HCT116 (cell line): ENCODE measurements at regions not wholly inside any gene's neighbourhood (a gene's known extent, or its start where the extent isn't known, plus 50 kb on each side); places are given as distances from the start of the nearest gene placed in this dataset.

Source experiments
- CEBPB ChIP-seq: IDR thresholded peaks from 2 replicates; pipeline ENCODE4 v1.6.1; 2012; ENCODE audit warnings: low read depth
- EGR1 ChIP-seq: IDR thresholded peaks from 2 replicates; pipeline ENCODE4 v1.6.1; 2012; ENCODE audit warnings: low read depth
- ELF1 ChIP-seq: IDR thresholded peaks from 2 replicates; pipeline ENCODE4 v1.6.1; 2012; ENCODE audit warnings: low read depth, borderline replicate concordance
- EZH2 ChIP-seq: fragments of 200-600 bp; sonication (generic); IDR thresholded peaks from 2 replicates; pipeline ENCODE4 v1.6.1; 2017; ENCODE audit warnings: antibody characterized with exemption, mixed run types
- POLR2A ChIP-seq: IDR thresholded peaks from 2 replicates; pipeline ENCODE4 v1.7.0; 2011; ENCODE audit warnings: borderline replicate concordance; ENCODE audit not compliant: insufficient read depth, insufficient read length; ENCODE audit errors: extremely low read depth
- POLR2AphosphoS5 ChIP-seq: IDR thresholded peaks from 2 replicates; pipeline ENCODE4 v1.6.1; 2011; ENCODE audit warnings: mild to moderate bottlenecking, low read depth, low read length, moderate library complexity
- RAD21 ChIP-seq: IDR thresholded peaks from 2 replicates; pipeline ENCODE4 v1.6.1; 2012; ENCODE audit warnings: low read depth, mild to moderate bottlenecking
- SP1 ChIP-seq: IDR thresholded peaks from 2 replicates; pipeline ENCODE4 v1.6.1; 2012; ENCODE audit warnings: low read depth
- SRF ChIP-seq: IDR thresholded peaks from 2 replicates; pipeline ENCODE4 v1.6.1; 2012; ENCODE audit warnings: low read depth
- YY1 ChIP-seq: IDR thresholded peaks from 2 replicates; pipeline ENCODE4 v1.6.1; 2011; ENCODE audit warnings: low read length, low read depth, moderate library complexity, mild to moderate bottlenecking; ENCODE audit not compliant: insufficient replicate concordance; ENCODE audit errors: extremely low read depth
- ZNF274 ChIP-seq: fragments of 200-500 bp; sonication (Bioruptor generic); IDR thresholded peaks from 2 replicates; pipeline ENCODE4 v1.6.1; 2014; ENCODE audit warnings: mild to moderate bottlenecking, low read depth, low read length, inconsistent platforms
- TF ChIP-seq, protein P1 (sequence below): IDR thresholded peaks from 2 replicates; pipeline ENCODE4 v1.6.1; 2012; ENCODE audit warnings: low read depth
- TF ChIP-seq, protein P2 (sequence below), 3 experiments: fragments of 200-600 bp in 1 of 3; sonication (generic) in 1 of 3; IDR thresholded peaks in 2 of 3; conservative IDR thresholded peaks in 1 of 3; 2 replicates each; pipeline ENCODE4 v1.5.1; 2012 to 2017; ENCODE audit warnings: low read depth in 2 of 3, low read length in 2 of 3, antibody characterized with exemption in 1 of 3, borderline replicate concordance in 1 of 3, control low read depth in 1 of 3, mild to moderate bottlenecking in 1 of 3, mixed read lengths in 1 of 3, mixed run types in 1 of 3, moderate library complexity in 1 of 3; ENCODE audit not compliant: insufficient read depth in 1 of 3
- TF ChIP-seq, protein P3 (sequence below): IDR thresholded peaks from 2 replicates; pipeline ENCODE4 v1.6.1; 2012

DNA sequence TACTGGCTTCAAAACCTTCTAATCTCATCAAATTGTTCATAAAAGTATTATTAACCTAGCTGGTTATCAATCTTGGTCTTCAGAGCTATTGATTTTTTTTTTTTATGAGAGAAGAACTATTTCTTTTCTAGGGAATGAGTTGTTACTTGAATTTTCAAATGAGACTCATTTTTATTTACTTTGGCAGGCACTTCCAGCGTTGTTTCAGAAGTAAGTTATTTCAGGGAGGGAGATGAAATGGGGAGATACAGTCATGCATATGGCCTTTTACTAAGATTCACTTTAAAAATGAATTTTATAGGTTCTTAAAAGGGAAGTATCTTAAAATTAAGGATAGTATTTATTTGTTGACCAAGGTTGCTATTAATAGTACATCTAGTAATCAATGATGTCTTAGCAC, 129.6 kb downstream of the IZUMO3 start:
- TF ChIP-seq CEBPB (no peak), POLR2AphosphoS5 (no peak), RAD21 (no peak), POLR2A (no peak), EZH2 (no peak), EGR1 (no peak), ZNF274 (no peak), YY1 (no peak), SRF (no peak), SP1 (no peak), ELF1 (no peak)
- TF ChIP-seq, protein P1, sequence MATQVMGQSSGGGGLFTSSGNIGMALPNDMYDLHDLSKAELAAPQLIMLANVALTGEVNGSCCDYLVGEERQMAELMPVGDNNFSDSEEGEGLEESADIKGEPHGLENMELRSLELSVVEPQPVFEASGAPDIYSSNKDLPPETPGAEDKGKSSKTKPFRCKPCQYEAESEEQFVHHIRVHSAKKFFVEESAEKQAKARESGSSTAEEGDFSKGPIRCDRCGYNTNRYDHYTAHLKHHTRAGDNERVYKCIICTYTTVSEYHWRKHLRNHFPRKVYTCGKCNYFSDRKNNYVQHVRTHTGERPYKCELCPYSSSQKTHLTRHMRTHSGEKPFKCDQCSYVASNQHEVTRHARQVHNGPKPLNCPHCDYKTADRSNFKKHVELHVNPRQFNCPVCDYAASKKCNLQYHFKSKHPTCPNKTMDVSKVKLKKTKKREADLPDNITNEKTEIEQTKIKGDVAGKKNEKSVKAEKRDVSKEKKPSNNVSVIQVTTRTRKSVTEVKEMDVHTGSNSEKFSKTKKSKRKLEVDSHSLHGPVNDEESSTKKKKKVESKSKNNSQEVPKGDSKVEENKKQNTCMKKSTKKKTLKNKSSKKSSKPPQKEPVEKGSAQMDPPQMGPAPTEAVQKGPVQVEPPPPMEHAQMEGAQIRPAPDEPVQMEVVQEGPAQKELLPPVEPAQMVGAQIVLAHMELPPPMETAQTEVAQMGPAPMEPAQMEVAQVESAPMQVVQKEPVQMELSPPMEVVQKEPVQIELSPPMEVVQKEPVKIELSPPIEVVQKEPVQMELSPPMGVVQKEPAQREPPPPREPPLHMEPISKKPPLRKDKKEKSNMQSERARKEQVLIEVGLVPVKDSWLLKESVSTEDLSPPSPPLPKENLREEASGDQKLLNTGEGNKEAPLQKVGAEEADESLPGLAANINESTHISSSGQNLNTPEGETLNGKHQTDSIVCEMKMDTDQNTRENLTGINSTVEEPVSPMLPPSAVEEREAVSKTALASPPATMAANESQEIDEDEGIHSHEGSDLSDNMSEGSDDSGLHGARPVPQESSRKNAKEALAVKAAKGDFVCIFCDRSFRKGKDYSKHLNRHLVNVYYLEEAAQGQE = no peak
- TF ChIP-seq, protein P2, sequence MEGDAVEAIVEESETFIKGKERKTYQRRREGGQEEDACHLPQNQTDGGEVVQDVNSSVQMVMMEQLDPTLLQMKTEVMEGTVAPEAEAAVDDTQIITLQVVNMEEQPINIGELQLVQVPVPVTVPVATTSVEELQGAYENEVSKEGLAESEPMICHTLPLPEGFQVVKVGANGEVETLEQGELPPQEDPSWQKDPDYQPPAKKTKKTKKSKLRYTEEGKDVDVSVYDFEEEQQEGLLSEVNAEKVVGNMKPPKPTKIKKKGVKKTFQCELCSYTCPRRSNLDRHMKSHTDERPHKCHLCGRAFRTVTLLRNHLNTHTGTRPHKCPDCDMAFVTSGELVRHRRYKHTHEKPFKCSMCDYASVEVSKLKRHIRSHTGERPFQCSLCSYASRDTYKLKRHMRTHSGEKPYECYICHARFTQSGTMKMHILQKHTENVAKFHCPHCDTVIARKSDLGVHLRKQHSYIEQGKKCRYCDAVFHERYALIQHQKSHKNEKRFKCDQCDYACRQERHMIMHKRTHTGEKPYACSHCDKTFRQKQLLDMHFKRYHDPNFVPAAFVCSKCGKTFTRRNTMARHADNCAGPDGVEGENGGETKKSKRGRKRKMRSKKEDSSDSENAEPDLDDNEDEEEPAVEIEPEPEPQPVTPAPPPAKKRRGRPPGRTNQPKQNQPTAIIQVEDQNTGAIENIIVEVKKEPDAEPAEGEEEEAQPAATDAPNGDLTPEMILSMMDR (IDR thresholded peaks at IDR 0.05 in 2 of 3, conservative IDR thresholded peaks at IDR 0.05 in 1 of 3; ENCODE audit: borderline replicate concordance in 1 of 3, insufficient read depth in 1 of 3, low read depth in 2 of 3, low read length in 2 of 3) = no peak
- TF ChIP-seq, protein P3, sequence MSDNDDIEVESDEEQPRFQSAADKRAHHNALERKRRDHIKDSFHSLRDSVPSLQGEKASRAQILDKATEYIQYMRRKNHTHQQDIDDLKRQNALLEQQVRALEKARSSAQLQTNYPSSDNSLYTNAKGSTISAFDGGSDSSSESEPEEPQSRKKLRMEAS = no peak
